Fibroblast of upper back skin (primary cell): ENCODE measurements at regions not wholly inside any gene's neighbourhood (a gene's known extent, or its start where the extent isn't known, plus 50 kb on each side); places are given as distances from the start of the nearest gene placed in this dataset.
A peak's percentile ranks its signal among the peaks of the same experiment; 100 is the strongest.
"Not testable (repeated sequence)": the region's sequence is repeated elsewhere in the genome, so short reads cannot be mapped to it uniquely, and the experiment has no call there.

ENCODE experiments used
- DNase-seq: peaks from one replicate; pipeline ENCODE4 v3.0.0-alpha.2; 2013

- no peak for DNase-seq
Measured at GRCh38 chr7:89773611-89774010, 380.7 kb upstream of the STEAP1 start.

GRCh38 chr7:89775459-89775858, 378.8 kb upstream of the STEAP1 start:
- no peak for DNase-seq

- DNase-seq = no peak
Measured at GRCh38 chr7:89776980-89777379, 377.3 kb upstream of the STEAP1 start.

GRCh38 chr7:89777499-89777898, 376.8 kb upstream of the STEAP1 start:
- no peak for DNase-seq

- no peak for DNase-seq
Measured at GRCh38 chr7:89780291-89780690, 374.0 kb upstream of the STEAP1 start.

GRCh38 chr7:89796481-89796880, 357.8 kb upstream of the STEAP1 start:
- DNase-seq = no peak

GRCh38 chr7:89797965-89798598, 356.2 kb upstream of the STEAP1 start:
- DNase-seq = no peak

- DNase-seq = no peak
Measured at GRCh38 chr7:89798599-89798996, 355.7 kb upstream of the STEAP1 start.

GRCh38 chr7:89800761-89801160, 353.5 kb upstream of the STEAP1 start:
- DNase-seq = no peak

- DNase-seq = no peak
Measured at GRCh38 chr7:89809291-89809690, 345.0 kb upstream of the STEAP1 start.

- DNase-seq = no peak
Measured at GRCh38 chr7:89813081-89813480, 341.2 kb upstream of the STEAP1 start.

GRCh38 chr7:89826121-89826520, 328.1 kb upstream of the STEAP1 start:
- DNase-seq = no peak

GRCh38 chr7:89826557-89826956, 327.7 kb upstream of the STEAP1 start:
- no peak for DNase-seq

- DNase-seq = peak; percentile 17
Measured at GRCh38 chr7:89837515-89837914, 316.8 kb upstream of the STEAP1 start.

- no peak for DNase-seq
Measured at GRCh38 chr7:89839329-89839728, 314.9 kb upstream of the STEAP1 start.

- DNase-seq = no peak
Measured at GRCh38 chr7:89845952-89846351, 308.3 kb upstream of the STEAP1 start.

- no peak for DNase-seq
Measured at GRCh38 chr7:89849052-89849451, 305.2 kb upstream of the STEAP1 start.

GRCh38 chr7:89857053-89857452, 297.2 kb upstream of the STEAP1 start:
- not testable (repeated sequence) for DNase-seq

GRCh38 chr7:89857767-89858166, 296.5 kb upstream of the STEAP1 start:
- DNase-seq = no peak

GRCh38 chr7:89887489-89887888, 266.8 kb upstream of the STEAP1 start:
- no peak for DNase-seq

GRCh38 chr7:89908736-89909135, 245.5 kb upstream of the STEAP1 start:
- DNase-seq = no peak

- no peak for DNase-seq
Measured at GRCh38 chr7:89914711-89915110, 239.6 kb upstream of the STEAP1 start.

- no peak for DNase-seq
Measured at GRCh38 chr7:89926194-89926593, 228.1 kb upstream of the STEAP1 start.

GRCh38 chr7:89926701-89927100, 227.6 kb upstream of the STEAP1 start:
- DNase-seq = no peak

GRCh38 chr7:89927762-89928161, 226.5 kb upstream of the STEAP1 start:
- no peak for DNase-seq

- no peak for DNase-seq
Measured at GRCh38 chr7:89928451-89928850, 225.8 kb upstream of the STEAP1 start.
